ENCODE measurements at regions not wholly inside any gene's neighbourhood (a gene's known extent, or its start where the extent isn't known, plus 50 kb on each side); places are given as distances from the start of the nearest gene placed in this dataset.

DNA sequence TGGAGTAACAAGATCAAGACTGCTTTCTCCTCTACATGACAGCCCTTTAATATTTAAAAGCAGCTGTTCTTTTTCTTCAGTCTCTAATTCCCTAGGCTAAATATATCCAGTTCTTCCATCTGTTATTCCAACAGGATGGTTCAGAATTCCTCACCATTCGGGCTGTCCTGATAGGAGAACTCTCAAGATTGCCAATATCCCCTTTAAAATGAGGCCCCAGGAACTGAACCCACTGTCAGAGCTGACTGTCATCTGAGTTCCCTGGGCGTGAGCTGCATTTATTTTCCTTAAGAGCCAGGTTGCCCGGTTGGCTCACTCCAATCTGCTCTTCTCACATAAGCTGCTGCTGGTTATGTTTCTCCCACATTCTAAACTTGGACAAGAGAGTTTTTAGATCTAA is 177.6 kb downstream of the MIS18A start:
- 67 to 72% (median 71%) methylated on average over 3 of the region's 3 CpGs for WGBS, 3 donors
- Histone ChIP-seq H3K27me3 (no peaks in the 10 kb centered on the region), H3K4me3 (no peak overlapping the region), H3K9me3 (peaks cover 0 to under 1% of the 10 kb centered on the region in 2 donors), H3K4me1 (ENCODE audit: insufficient read depth) (no peaks in the 10 kb centered on the region), H3K36me3 (no peaks in the 10 kb centered on the region), H3K27ac (no peak overlapping the region)
- intact Hi-C loops (cut with DNase I) = loop anchor here in 1 of 4 donors (5.0 kb wide), 1 partner anchor 1769 kb away; no protein-coding TSS in a partner anchor
- DNase-seq = no peak
- TF ChIP-seq, protein P1, sequence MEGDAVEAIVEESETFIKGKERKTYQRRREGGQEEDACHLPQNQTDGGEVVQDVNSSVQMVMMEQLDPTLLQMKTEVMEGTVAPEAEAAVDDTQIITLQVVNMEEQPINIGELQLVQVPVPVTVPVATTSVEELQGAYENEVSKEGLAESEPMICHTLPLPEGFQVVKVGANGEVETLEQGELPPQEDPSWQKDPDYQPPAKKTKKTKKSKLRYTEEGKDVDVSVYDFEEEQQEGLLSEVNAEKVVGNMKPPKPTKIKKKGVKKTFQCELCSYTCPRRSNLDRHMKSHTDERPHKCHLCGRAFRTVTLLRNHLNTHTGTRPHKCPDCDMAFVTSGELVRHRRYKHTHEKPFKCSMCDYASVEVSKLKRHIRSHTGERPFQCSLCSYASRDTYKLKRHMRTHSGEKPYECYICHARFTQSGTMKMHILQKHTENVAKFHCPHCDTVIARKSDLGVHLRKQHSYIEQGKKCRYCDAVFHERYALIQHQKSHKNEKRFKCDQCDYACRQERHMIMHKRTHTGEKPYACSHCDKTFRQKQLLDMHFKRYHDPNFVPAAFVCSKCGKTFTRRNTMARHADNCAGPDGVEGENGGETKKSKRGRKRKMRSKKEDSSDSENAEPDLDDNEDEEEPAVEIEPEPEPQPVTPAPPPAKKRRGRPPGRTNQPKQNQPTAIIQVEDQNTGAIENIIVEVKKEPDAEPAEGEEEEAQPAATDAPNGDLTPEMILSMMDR (IDR thresholded peaks at IDR 0.05) = no peak
- TF ChIP-seq POLR2A (IDR thresholded peaks at IDR 0.05) (no peak), EP300 (IDR thresholded peaks at IDR 0.05) (no peak)

DNA sequence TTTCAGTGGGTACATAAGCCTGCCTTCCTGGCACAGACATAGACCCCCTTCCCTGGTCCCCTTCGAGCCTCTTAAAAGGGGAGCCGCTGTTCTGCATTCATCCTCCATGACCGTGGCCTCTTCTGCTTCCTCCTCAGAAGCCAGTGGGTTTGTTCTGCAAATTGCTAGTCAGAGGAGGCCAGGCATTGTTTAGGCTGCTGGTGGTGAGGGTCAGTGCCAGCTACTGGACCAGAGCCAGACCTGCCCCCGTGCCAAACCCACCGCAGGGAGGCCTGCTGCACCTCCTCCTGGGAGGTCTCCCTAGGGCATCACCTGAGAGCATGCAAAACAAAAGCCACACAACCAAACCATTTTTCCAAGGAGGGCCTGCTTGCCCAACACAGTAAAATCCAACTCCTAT is 178.4 kb downstream of the MIS18A start:
- Histone ChIP-seq H3K36me3 (no peaks in the 10 kb centered on the region), H3K9me3 (no peaks in the 10 kb centered on the region), H3K4me1 (ENCODE audit: insufficient read depth) (no peaks in the 10 kb centered on the region), H3K27ac (no peak overlapping the region), H3K4me3 (no peak overlapping the region), H3K27me3 (no peaks in the 10 kb centered on the region)
- intact Hi-C loops (cut with DNase I) = loop anchor here in 1 of 4 donors (5.0 kb wide), 1 partner anchor 1768 kb away; no protein-coding TSS in a partner anchor
- 63 to 73% (median 67%) methylated on average over 5 of the region's 5 CpGs for WGBS, 3 donors
- no peak for DNase-seq
- TF ChIP-seq, protein P1 (IDR thresholded peaks at IDR 0.05) = no peak
- TF ChIP-seq EP300 (IDR thresholded peaks at IDR 0.05) = no peak
- TF ChIP-seq POLR2A (IDR thresholded peaks at IDR 0.05) = no peak

DNA sequence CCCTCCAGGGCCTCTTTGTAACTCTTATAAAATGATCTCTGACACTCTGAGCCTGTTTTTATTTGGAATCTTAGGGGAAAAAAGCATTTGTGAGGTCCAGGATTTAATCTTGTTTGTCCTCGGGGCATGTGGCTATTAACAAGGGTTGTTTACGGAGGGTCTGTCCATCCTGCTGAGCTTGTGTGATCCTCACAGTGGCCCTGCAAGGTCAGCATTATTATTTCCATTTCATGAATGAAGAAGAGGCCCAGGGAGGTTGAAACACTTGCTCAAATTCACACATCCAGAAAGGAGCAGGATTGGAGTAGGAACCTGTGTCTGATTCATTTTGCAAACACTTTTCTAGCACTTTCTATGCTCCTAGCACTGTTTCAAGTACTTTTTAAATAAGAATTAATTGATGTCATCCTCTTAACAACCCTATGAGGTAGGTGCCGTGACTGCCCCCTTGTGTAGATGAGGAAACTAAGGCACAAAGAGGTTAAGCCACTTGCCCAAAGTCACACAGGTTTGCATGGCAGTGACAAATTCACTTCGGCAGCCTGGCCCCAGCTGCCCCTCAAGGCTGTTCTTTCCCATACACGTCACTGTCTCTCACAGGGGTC is 178.9 kb downstream of the MIS18A start:
- TF ChIP-seq EP300 (IDR thresholded peaks at IDR 0.05) = no peak
- no peak for TF ChIP-seq POLR2A (IDR thresholded peaks at IDR 0.05)
- TF ChIP-seq, protein P1 (IDR thresholded peaks at IDR 0.05) = no peak
- no peak overlapping the region for H3K4me3 ChIP-seq
- no peaks in the 10 kb centered on the region for H3K36me3 ChIP-seq
- no peaks in the 10 kb centered on the region for H3K4me1 ChIP-seq (ENCODE audit: insufficient read depth)
- no peaks in the 10 kb centered on the region for H3K27me3 ChIP-seq
- no peak for DNase-seq
- no peaks in the 10 kb centered on the region for H3K9me3 ChIP-seq
- WGBS, 3 donors = 83 to 87% (median 85%) methylated on average over 5 of the region's 5 CpGs
- intact Hi-C loops (cut with DNase I) = loop anchor here in 1 of 4 donors (5.0 kb wide), 1 partner anchor 1768 kb away; no protein-coding TSS in a partner anchor
- H3K27ac ChIP-seq = no peak overlapping the region

DNA sequence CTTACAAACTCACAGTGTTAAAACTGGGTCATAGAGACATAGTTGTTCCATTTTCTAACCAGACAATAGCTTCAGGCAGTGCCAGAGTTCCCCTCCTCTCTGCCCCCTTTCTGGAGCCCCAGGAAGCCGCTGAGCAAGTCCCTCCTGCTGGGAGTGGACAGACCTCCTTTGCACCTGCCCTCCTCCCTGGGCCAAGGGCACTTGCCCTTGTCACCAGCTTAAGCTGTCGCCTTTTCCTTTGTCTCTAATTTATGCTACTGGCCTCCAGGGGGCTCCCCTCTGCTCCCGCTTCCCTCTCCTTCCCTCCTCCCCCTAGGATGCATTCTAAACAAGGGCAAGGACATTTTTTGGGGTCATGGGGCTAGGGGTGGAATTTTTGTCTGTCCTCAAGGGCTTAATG is 182.4 kb downstream of the MIS18A start:
- TF ChIP-seq POLR2A (IDR thresholded peaks at IDR 0.05) = no peak
- TF ChIP-seq, protein P1 (IDR thresholded peaks at IDR 0.05) = no peak
- no peak for TF ChIP-seq EP300 (IDR thresholded peaks at IDR 0.05)
- H3K4me3 ChIP-seq = no peak overlapping the region
- intact Hi-C loops (cut with DNase I) = no loop called here
- no peak for DNase-seq
- no peaks in the 10 kb centered on the region for H3K27me3 ChIP-seq
- no peak overlapping the region for H3K27ac ChIP-seq
- no peaks in the 10 kb centered on the region for H3K4me1 ChIP-seq (ENCODE audit: insufficient read depth)
- no peaks in the 10 kb centered on the region for H3K36me3 ChIP-seq
- H3K9me3 ChIP-seq = peaks cover 0 to 5% of the 10 kb centered on the region in 2 donors
- 39 to 50% (median 47%) methylated on average over 3 of the region's 3 CpGs for WGBS, 3 donors

All from ovary (tissue), 7 donors.